Smooth muscle cell (in vitro differentiated cells): ENCODE measurements at regions not wholly inside any gene's neighbourhood (a gene's known extent, or its start where the extent isn't known, plus 50 kb on each side); places are given as distances from the start of the nearest gene placed in this dataset.
"Not testable (repeated sequence)": the region's sequence is repeated elsewhere in the genome, so short reads cannot be mapped to it uniquely, and the experiment has no call there.

Experiments
- DNase-seq: peaks from one replicate; lab custom pipeline; 2025; ENCODE audit not compliant: unreplicated experiment; lab: John Stamatoyannopoulos, UW
- H2AFZ ChIP-seq: fragments of 200-600 bp; sonication (generic); 2 replicates; pipeline ENCODE4 v1.6.0; 2016; ENCODE audit warnings: antibody characterized with exemption, low read depth, mild to moderate bottlenecking
- H3F3A ChIP-seq: fragments of 200-600 bp; sonication (generic); 2 replicates; pipeline ENCODE4 v1.6.0; 2017; ENCODE audit warnings: antibody characterized with exemption, low read depth
- H3K27ac ChIP-seq: fragments of 200-600 bp; sonication (generic); 2 replicates; pipeline ENCODE4 v1.5.1; 2016; ENCODE audit warnings: low read depth, mild to moderate bottlenecking
- H3K27me3 ChIP-seq: fragments of 200-600 bp; sonication (generic); 2 replicates; pipeline ENCODE4 v1.6.1; 2016; ENCODE audit warnings: low read depth, mild to moderate bottlenecking
- H3K36me3 ChIP-seq: fragments of 200-600 bp; sonication (generic); 2 replicates; pipeline ENCODE4 v1.5.1; 2016; ENCODE audit warnings: low read depth
- H3K4me1 ChIP-seq: fragments of 200-600 bp; sonication (generic); 2 replicates; pipeline ENCODE4 v1.5.1; 2016; ENCODE audit warnings: low read depth
- H3K4me2 ChIP-seq: fragments of 200-600 bp; sonication (generic); 2 replicates; pipeline ENCODE4 v1.6.0; 2016; ENCODE audit warnings: mild to moderate bottlenecking
- H3K4me3 ChIP-seq: fragments of 200-600 bp; sonication (generic); 2 replicates; pipeline ENCODE4 v1.5.1; 2016; ENCODE audit warnings: mild to moderate bottlenecking
- H3K79me2 ChIP-seq: fragments of 200-600 bp; sonication (generic); 2 replicates; pipeline ENCODE4 v1.6.0; 2016; ENCODE audit warnings: low read depth, mild to moderate bottlenecking
- H3K9ac ChIP-seq: fragments of 200-600 bp; sonication (generic); 2 replicates; pipeline ENCODE4 v1.6.0; 2016; ENCODE audit warnings: low read depth
- H3K9me3 ChIP-seq: fragments of 200-600 bp; sonication (generic); replicated peaks from 2 replicates; pipeline ENCODE4 v1.5.1; 2016; ENCODE audit warnings: low read depth
- H4K20me1 ChIP-seq: fragments of 200-600 bp; sonication (generic); 2 replicates; pipeline ENCODE4 v1.6.0; 2016; ENCODE audit warnings: low read depth
- WGBS: methylation state at CpG from one replicate; pipeline ENCODE4 v1.1.7; 2016; ENCODE audit warnings: low lambda C conversion rate; 5-methylcytosine and 5-hydroxymethylcytosine counted together
- TF ChIP-seq, protein P1 (sequence below): fragments of 200-600 bp; sonication (generic); IDR thresholded peaks from 2 replicates; pipeline ENCODE4 v1.5.1; 2017; ENCODE audit warnings: borderline replicate concordance, mild to moderate bottlenecking, antibody characterized with exemption; ENCODE audit not compliant: insufficient read depth, poor library complexity, severe bottlenecking

DNA sequence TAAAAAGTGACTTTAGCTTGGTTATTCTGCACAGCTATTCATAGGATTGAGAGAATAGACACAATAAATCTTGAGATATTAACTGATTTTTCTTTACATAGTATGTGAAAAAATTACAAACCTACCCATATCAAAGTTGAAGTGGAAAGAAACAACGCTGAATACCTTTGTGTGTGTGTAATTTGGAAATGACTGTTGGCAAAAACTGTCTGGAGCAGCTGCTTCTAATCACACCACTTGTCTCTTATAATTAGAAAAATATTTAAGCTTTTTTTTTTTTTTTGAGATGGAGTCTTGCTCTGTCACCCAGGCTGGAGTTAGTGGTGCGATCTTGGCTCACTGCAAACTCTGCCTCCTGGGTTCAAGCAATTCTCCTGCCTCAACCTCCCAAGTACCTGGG lies 110.8 kb upstream of the POC5 start:
- H2AFZ ChIP-seq, result no peak overlapping the region
- TF ChIP-seq, protein P1, sequence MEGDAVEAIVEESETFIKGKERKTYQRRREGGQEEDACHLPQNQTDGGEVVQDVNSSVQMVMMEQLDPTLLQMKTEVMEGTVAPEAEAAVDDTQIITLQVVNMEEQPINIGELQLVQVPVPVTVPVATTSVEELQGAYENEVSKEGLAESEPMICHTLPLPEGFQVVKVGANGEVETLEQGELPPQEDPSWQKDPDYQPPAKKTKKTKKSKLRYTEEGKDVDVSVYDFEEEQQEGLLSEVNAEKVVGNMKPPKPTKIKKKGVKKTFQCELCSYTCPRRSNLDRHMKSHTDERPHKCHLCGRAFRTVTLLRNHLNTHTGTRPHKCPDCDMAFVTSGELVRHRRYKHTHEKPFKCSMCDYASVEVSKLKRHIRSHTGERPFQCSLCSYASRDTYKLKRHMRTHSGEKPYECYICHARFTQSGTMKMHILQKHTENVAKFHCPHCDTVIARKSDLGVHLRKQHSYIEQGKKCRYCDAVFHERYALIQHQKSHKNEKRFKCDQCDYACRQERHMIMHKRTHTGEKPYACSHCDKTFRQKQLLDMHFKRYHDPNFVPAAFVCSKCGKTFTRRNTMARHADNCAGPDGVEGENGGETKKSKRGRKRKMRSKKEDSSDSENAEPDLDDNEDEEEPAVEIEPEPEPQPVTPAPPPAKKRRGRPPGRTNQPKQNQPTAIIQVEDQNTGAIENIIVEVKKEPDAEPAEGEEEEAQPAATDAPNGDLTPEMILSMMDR, result no peak
- H3K4me2 ChIP-seq, result no peak overlapping the region
- H3K9me3 ChIP-seq, result no peaks in the 10 kb centered on the region
- 89% methylated on average over 2 of the region's 2 CpGs for WGBS
- H3K36me3 ChIP-seq, result no peaks in the 10 kb centered on the region
- no peaks in the 10 kb centered on the region for H3K79me2 ChIP-seq
- no peaks in the 10 kb centered on the region for H3K27me3 ChIP-seq
- H3K4me3 ChIP-seq, result no peak overlapping the region
- no peaks in the 10 kb centered on the region for H4K20me1 ChIP-seq
- H3K27ac ChIP-seq, result no peak overlapping the region
- H3F3A ChIP-seq, result no peaks in the 10 kb centered on the region
- no peak for DNase-seq
- H3K9ac ChIP-seq, result no peak overlapping the region
- H3K4me1 ChIP-seq, result no peaks in the 10 kb centered on the region

DNA sequence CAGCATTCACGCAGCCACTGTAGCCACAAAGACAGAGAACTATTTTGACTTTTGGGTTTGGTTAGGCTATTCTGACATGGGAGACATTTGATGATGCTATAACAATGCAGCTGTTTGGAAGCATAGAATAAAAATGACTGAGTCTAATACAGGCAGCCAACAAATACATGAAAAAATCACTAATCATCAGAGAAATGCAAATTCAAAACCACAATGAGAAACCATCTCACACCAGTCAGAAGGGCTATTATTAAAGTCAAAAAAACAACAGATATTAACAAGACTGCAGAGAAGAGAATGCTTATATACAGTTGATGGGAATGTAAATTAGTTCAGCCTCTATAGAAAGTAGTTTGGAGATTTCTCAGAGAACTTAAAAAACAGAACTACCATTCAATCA lies 107.1 kb upstream of the POC5 start:
- TF ChIP-seq, protein P1, result no peak
- Histone ChIP-seq H3F3A (no peaks in the 10 kb centered on the region), H2AFZ (no peak overlapping the region), H3K27ac (no peak overlapping the region), H3K9ac (no peak overlapping the region), H3K4me2 (no peak overlapping the region), H3K79me2 (no peaks in the 10 kb centered on the region), H3K36me3 (no peaks in the 10 kb centered on the region), H3K4me1 (no peaks in the 10 kb centered on the region), H4K20me1 (no peaks in the 10 kb centered on the region), H3K27me3 (no peaks in the 10 kb centered on the region), H3K9me3 (no peaks in the 10 kb centered on the region), H3K4me3 (no peak overlapping the region)
- 100% methylated on average over 1 of the region's 1 CpG for WGBS
- DNase-seq, result no peak

DNA sequence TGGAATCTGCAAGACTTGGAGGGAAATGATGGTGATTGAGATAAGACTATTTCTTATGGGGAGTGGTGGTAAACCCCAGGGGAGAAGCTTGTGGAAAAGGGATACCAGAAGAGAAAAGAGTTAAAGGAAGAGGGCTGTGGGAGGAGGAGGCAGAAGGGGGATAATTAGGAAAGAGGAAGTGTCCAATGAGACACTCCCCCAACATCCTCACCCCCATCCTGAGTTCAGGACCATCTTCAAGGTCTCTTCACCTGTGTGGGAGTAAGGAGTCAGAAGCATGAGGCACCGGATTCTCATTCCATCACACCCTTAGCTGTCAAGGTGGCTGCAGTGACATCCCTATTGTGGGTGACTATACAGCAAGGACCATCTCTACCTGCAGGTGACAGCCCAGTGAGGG lies 106.6 kb upstream of the POC5 start:
- DNase-seq, result no peak
- no peaks in the 10 kb centered on the region for H3K4me1 ChIP-seq
- TF ChIP-seq, protein P1, result no peak
- no peak overlapping the region for H2AFZ ChIP-seq
- H3K36me3 ChIP-seq, result no peaks in the 10 kb centered on the region
- no peaks in the 10 kb centered on the region for H3K27me3 ChIP-seq
- no peaks in the 10 kb centered on the region for H3K79me2 ChIP-seq
- no peaks in the 10 kb centered on the region for H4K20me1 ChIP-seq
- no peak overlapping the region for H3K27ac ChIP-seq
- WGBS, result 81% methylated on average over 1 of the region's 1 CpG
- H3K4me2 ChIP-seq, result no peak overlapping the region
- no peaks in the 10 kb centered on the region for H3K9me3 ChIP-seq
- no peak overlapping the region for H3K9ac ChIP-seq
- no peak overlapping the region for H3K4me3 ChIP-seq
- no peaks in the 10 kb centered on the region for H3F3A ChIP-seq

DNA sequence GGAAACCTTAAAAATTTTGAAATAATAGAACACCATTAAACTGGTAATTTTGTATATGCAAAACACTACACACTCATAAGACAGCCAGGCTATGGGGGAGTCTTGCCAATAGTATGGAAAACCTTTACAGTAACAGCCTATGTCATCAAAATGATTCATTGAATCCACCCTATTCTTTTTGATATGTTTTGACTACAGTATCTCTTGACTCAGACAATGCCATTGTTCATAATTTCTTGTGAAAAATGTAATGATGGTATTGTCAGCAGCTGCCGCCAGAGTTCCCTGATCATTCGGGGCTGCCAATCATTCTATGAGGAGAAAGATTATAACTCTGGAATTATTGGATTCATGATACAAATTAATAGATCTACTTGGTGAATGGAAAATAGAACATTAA lies 101.4 kb upstream of the POC5 start:
- no peaks in the 10 kb centered on the region for H4K20me1 ChIP-seq
- no peaks in the 10 kb centered on the region for H3K36me3 ChIP-seq
- H3K4me3 ChIP-seq, result no peak overlapping the region
- no peaks in the 10 kb centered on the region for H3K4me1 ChIP-seq
- 93% methylated on average over 2 of the region's 2 CpGs for WGBS
- no peaks in the 10 kb centered on the region for H3F3A ChIP-seq
- no peak for DNase-seq
- no peak overlapping the region for H2AFZ ChIP-seq
- no peaks in the 10 kb centered on the region for H3K9me3 ChIP-seq
- H3K27ac ChIP-seq, result no peak overlapping the region
- H3K4me2 ChIP-seq, result no peak overlapping the region
- no peaks in the 10 kb centered on the region for H3K27me3 ChIP-seq
- no peak overlapping the region for H3K9ac ChIP-seq
- TF ChIP-seq, protein P1, result no peak
- H3K79me2 ChIP-seq, result no peaks in the 10 kb centered on the region

DNA sequence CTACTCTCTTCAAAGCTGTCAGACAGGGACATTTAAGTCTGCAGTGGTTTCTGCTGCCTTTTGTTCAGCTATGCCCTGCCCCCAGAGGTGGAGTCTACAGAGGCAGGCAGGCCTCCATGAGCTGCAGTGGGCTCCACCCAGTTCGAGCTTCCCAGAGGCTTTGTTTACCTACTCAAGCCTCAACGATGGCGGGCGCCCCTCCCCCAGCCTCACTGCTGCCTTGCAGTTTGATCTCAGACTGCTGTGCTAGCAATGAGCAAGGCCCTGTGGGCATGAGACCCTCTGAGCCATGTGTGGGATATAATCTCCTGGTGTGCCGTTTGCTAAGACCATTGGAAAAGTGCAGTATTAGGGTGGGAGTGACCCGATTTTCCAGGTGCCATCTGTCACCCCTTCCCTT lies 82.5 kb upstream of the POC5 start:
- 91% methylated on average over 6 of the region's 6 CpGs for WGBS
- H3K4me2 ChIP-seq, DNase-seq, H3K9me3 ChIP-seq, H3F3A ChIP-seq, H3K27ac ChIP-seq, H3K9ac ChIP-seq, H3K4me3 ChIP-seq, H3K27me3 ChIP-seq, H4K20me1 ChIP-seq, H3K36me3 ChIP-seq, H2AFZ ChIP-seq, H3K79me2 ChIP-seq, H3K4me1 ChIP-seq: not testable (repeated sequence)

DNA sequence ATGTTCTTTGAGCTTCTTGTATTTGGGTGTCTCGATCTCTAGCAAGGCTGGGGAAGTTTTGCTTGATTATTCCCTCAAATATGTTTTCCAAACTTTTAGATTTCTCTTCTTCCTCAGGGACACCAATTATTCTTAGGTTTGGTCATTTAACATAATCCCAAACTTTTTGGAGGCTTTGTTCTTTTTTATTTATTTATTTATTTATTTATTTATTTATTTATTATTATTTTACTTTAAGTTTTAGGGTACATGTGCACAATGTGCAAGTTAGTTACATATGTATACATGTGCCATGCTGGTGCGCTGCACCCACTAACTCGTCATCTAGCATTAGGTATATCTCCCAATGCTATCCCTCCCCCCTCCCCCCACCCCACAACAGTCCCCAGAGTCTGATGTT lies 52.1 kb upstream of the POC5 start:
- H3K9me3 ChIP-seq, H3F3A ChIP-seq, H3K4me2 ChIP-seq, H3K4me3 ChIP-seq, H4K20me1 ChIP-seq, H3K36me3 ChIP-seq, H3K27me3 ChIP-seq, H3K79me2 ChIP-seq, H3K9ac ChIP-seq, H2AFZ ChIP-seq, H3K4me1 ChIP-seq, DNase-seq, H3K27ac ChIP-seq: not testable (repeated sequence)
- 78% methylated on average over 1 of the region's 3 CpGs for WGBS
